SK-N-SH (cell line): ENCODE measurements at regions not wholly inside any gene's neighbourhood (a gene's known extent, or its start where the extent isn't known, plus 50 kb on each side); places are given as distances from the start of the nearest gene placed in this dataset.

Experiments used
- CTCF ChIA-PET: fragments of 300-600, 350-600 bp; formaldehyde crosslinking; extraction: SDS; loops from one replicate; lab custom pipeline; 2021; lab: Yijun Ruan, JAX
- POLR2A ChIA-PET: fragments of 350-600 bp; sonication (Branson Sonifier 250); formaldehyde crosslinking; extraction: SDS; loops from one replicate; lab custom pipeline; 2020; ENCODE audit warnings: antibody characterized with exemption, inconsistent platforms; lab: Yijun Ruan, JAX
- DNase-seq: peaks from one replicate; pipeline ENCODE4 v3.0.0; 2012
- H2AFZ ChIP-seq: fragments of 200-600 bp; sonication (generic); 2 replicates; pipeline ENCODE4 v1.8.1; 2016; ENCODE audit warnings: antibody characterized with exemption, mild to moderate bottlenecking, low read depth
- H3F3A ChIP-seq: fragments of 200-600 bp; sonication (generic); replicated peaks from 2 replicates; pipeline ENCODE3; 2016; ENCODE audit warnings: antibody characterized with exemption, mild to moderate bottlenecking; ENCODE audit not compliant: insufficient read depth
- H3K27ac ChIP-seq, 2 experiments: fragments of 200-500 bp in 1 of 2; fragments of 200-600 bp in 1 of 2; sonication (Bioruptor generic) in 1 of 2; sonication (generic), shearing (Covaris generic) in 1 of 2; 2 replicates each; pipeline versions ENCODE4 v1.5.1 to v1.6.1; 2014 to 2016; ENCODE audit warnings: low read depth in 2 of 2, inconsistent platforms in 1 of 2, low read length in 1 of 2, mild to moderate bottlenecking in 1 of 2, mixed read lengths in 1 of 2
- H3K27me3 ChIP-seq: fragments of 200-600 bp; sonication (generic), shearing (Covaris generic); 2 replicates; pipeline ENCODE4 v1.6.1; 2016; ENCODE audit warnings: mixed run types; ENCODE audit not compliant: insufficient read depth
- H3K36me3 ChIP-seq, 2 experiments: fragments of 200-500 bp in 1 of 2; fragments of 200-600 bp in 1 of 2; sonication (Bioruptor generic) in 1 of 2; sonication (generic) in 1 of 2; replicated peaks in 1 of 2; 2 replicates each; pipeline versions ENCODE3 to v1.5.1; 2014 to 2016; ENCODE audit warnings: low read length in 1 of 2, mild to moderate bottlenecking in 1 of 2; ENCODE audit not compliant: insufficient read depth in 2 of 2, control insufficient read depth in 1 of 2
- H3K4me1 ChIP-seq, 2 experiments: fragments of 200-500 bp in 1 of 2; fragments of 200-600 bp in 1 of 2; sonication (Bioruptor generic) in 1 of 2; sonication (generic), shearing (Covaris generic) in 1 of 2; 2 replicates each; pipeline versions ENCODE4 v1.5.1 to v1.6.1; 2014 to 2016; ENCODE audit warnings: low read depth in 1 of 2, low read length in 1 of 2, mixed run types in 1 of 2; ENCODE audit not compliant: insufficient read depth in 2 of 2, control insufficient read depth in 1 of 2
- H3K4me2 ChIP-seq: fragments of 200-600 bp; sonication (generic), shearing (Covaris generic); 2 replicates; pipeline ENCODE4 v1.6.1; 2017; ENCODE audit warnings: mixed run types
- H3K4me3 ChIP-seq, 2 experiments: fragments of 200-500 bp in 1 of 2; fragments of 200-600 bp in 1 of 2; sonication (Bioruptor generic) in 1 of 2; sonication (generic), shearing (Covaris generic) in 1 of 2; 2 replicates each; pipeline versions ENCODE4 v1.5.1 to v1.8.1; 2014 to 2016; ENCODE audit warnings: low read depth in 2 of 2, inconsistent platforms in 1 of 2, low read length in 1 of 2, mild to moderate bottlenecking in 1 of 2, mixed read lengths in 1 of 2, moderate library complexity in 1 of 2
- H3K79me2 ChIP-seq: fragments of 200-600 bp; sonication (generic); 2 replicates; pipeline ENCODE4 v1.8.1; 2017; ENCODE audit warnings: mild to moderate bottlenecking; ENCODE audit not compliant: insufficient read depth
- H3K9ac ChIP-seq: fragments of 200-600 bp; sonication (generic); 2 replicates; pipeline ENCODE4 v1.6.1; 2017; ENCODE audit warnings: mixed run types
- H3K9me2 ChIP-seq: fragments of 200-600 bp; sonication (generic); 2 replicates; pipeline ENCODE4 v1.6.1; 2017; ENCODE audit warnings: mixed run types
- H3K9me3 ChIP-seq: fragments of 200-600 bp; sonication (generic); 2 replicates; pipeline ENCODE4 v1.6.1; 2017; ENCODE audit warnings: mixed run types, mild to moderate bottlenecking, moderate library complexity
- H4K20me1 ChIP-seq: fragments of 200-600 bp; sonication (generic); 2 replicates; pipeline ENCODE4 v1.6.1; 2017; ENCODE audit warnings: mild to moderate bottlenecking, mixed run types; ENCODE audit not compliant: insufficient read depth
- CHD2 ChIP-seq: fragments of 150-350 bp; IDR thresholded peaks from 2 replicates; pipeline ENCODE4 v1.6.1; 2018; ENCODE audit warnings: low read length; ENCODE audit not compliant: partially characterized antibody
- ELF1 ChIP-seq: IDR thresholded peaks from 2 replicates; pipeline ENCODE4 v1.4.0; 2012
- EP300 ChIP-seq, 2 experiments: IDR thresholded peaks; 2 replicates each; pipeline versions ENCODE4 v1.4.0 to v1.6.1; 2012; ENCODE audit warnings: borderline replicate concordance in 1 of 2, low read depth in 1 of 2, low read length in 1 of 2
- EZH2phosphoT487 ChIP-seq: fragments of 200-600 bp; sonication (generic); IDR thresholded peaks from 2 replicates; pipeline ENCODE4 v1.6.1; 2017; ENCODE audit warnings: low read depth, mixed run types, mild to moderate bottlenecking, antibody characterized with exemption, moderate library complexity, borderline replicate concordance
- FOXJ3 ChIP-seq: sonication (generic); formaldehyde crosslinking; IDR thresholded peaks from 2 replicates; pipeline ENCODE4 v1.5.1; 2020; ENCODE audit warnings: mild to moderate bottlenecking, missing genetic modification reagents
- GABPA ChIP-seq: IDR thresholded peaks from 2 replicates; pipeline ENCODE4 v1.4.0; 2012; ENCODE audit warnings: low read depth, mild to moderate bottlenecking
- GATA2 ChIP-seq: sonication (generic); formaldehyde crosslinking; IDR thresholded peaks from 2 replicates; pipeline ENCODE4 v1.5.0; 2020; ENCODE audit warnings: mild to moderate bottlenecking, missing genetic modification reagents
- MEF2A ChIP-seq: IDR thresholded peaks from 2 replicates; pipeline ENCODE4 v1.4.0; 2012; ENCODE audit warnings: low read depth, borderline replicate concordance
- MXI1 ChIP-seq: IDR thresholded peaks from 2 replicates; pipeline ENCODE4 v1.6.1; 2012; ENCODE audit warnings: mild to moderate bottlenecking, low read depth, low read length, improper control_type of control experiment
- NFIC ChIP-seq: IDR thresholded peaks from 2 replicates; pipeline ENCODE4 v1.4.0; 2012; ENCODE audit warnings: borderline replicate concordance
- NRF1 ChIP-seq: IDR thresholded peaks from 2 replicates; pipeline ENCODE4 v1.6.1; 2012; ENCODE audit warnings: low read depth, mild to moderate bottlenecking, low read length
- RCOR1 ChIP-seq: fragments of 150-350 bp; IDR thresholded peaks from 2 replicates; pipeline ENCODE4 v1.6.1; 2017; ENCODE audit warnings: antibody characterized with exemption, low read length
- RFX5 ChIP-seq: IDR thresholded peaks from 2 replicates; pipeline ENCODE4 v1.6.1; 2012; ENCODE audit warnings: mild to moderate bottlenecking, improper control_type of control experiment, low read length
- SIN3A ChIP-seq: IDR thresholded peaks from 2 replicates; pipeline ENCODE4 v1.6.1; 2012; ENCODE audit warnings: low read depth, mild to moderate bottlenecking, low read length, moderate library complexity, borderline replicate concordance
- TAF1 ChIP-seq: IDR thresholded peaks from 2 replicates; pipeline ENCODE4 v1.6.1; 2012; ENCODE audit warnings: low read depth, mild to moderate bottlenecking, low read length, moderate library complexity, borderline replicate concordance
- TCF12 ChIP-seq: IDR thresholded peaks from 2 replicates; pipeline ENCODE4 v1.4.0; 2012
- TEAD4 ChIP-seq: IDR thresholded peaks from 2 replicates; pipeline ENCODE4 v1.4.0; 2012; ENCODE audit warnings: mild to moderate bottlenecking, borderline replicate concordance; ENCODE audit not compliant: insufficient read depth
- YY1 ChIP-seq: IDR thresholded peaks from 2 replicates; pipeline ENCODE4 v1.4.0; 2012; ENCODE audit warnings: low read depth, mild to moderate bottlenecking
- ZBTB33 ChIP-seq: IDR thresholded peaks from 2 replicates; pipeline ENCODE4 v1.4.0; 2012; ENCODE audit warnings: low read depth, borderline replicate concordance
- WGBS: methylation state at CpG from one replicate; pipeline ENCODE4 v1.1.6; 2017; ENCODE audit warnings: low lambda C conversion rate; 5-methylcytosine and 5-hydroxymethylcytosine counted together
- TF ChIP-seq, protein P1 (sequence below): IDR thresholded peaks from 2 replicates; pipeline ENCODE4; 2012

DNA sequence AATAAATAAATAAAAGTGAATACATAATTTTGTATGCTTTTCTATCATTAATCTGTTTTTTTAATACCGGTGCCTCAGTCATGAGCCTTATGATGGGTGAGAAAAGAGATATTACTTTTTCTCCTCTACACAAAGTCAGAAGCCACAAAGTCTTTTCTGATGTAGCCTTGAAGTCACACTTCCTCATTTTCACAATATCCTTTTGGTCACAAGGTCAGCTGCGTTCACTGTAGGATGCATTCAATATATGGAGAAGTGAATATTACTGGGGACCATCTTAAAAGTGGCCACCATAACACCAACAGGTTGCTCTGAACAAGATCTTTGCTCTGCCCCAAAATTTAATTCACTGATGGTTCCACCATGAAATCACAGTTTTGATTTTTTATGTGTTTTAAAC lies 83.3 kb upstream of the TNR start:
- Histone ChIP-seq H3K4me2 (no peak overlapping the region), H3K36me3 (no peaks in the 10 kb centered on the region), H2AFZ (no peak overlapping the region), H3K27ac (no peak overlapping the region), H3K9me2 (no peaks in the 10 kb centered on the region), H3K4me3 (no peak overlapping the region), H3F3A (no peaks in the 10 kb centered on the region), H3K9me3 (no peaks in the 10 kb centered on the region), H3K27me3 (no peaks in the 10 kb centered on the region), H3K79me2 (no peaks in the 10 kb centered on the region), H3K9ac (no peak overlapping the region), H4K20me1 (no peaks in the 10 kb centered on the region), H3K4me1 (no peaks in the 10 kb centered on the region; a peak in 1 of 4 replicates)
- CTCF ChIA-PET = no interaction called here
- DNase-seq = no peak
- TF ChIP-seq NRF1 = no peak
- TF ChIP-seq MEF2A = no peak
- no peak for TF ChIP-seq TAF1
- no peak for TF ChIP-seq ELF1
- no peak for TF ChIP-seq GABPA
- TF ChIP-seq ZBTB33 = no peak
- TF ChIP-seq YY1 = no peak
- no peak for TF ChIP-seq TEAD4
- TF ChIP-seq TCF12 = no peak
- no peak for TF ChIP-seq MXI1
- no peak for TF ChIP-seq GATA2 (CRISPR knock-in tag)
- no peak for TF ChIP-seq CHD2
- no peak for TF ChIP-seq EZH2phosphoT487
- no peak for TF ChIP-seq FOXJ3 (CRISPR knock-in tag)
- TF ChIP-seq RCOR1 = no peak
- TF ChIP-seq RFX5 = no peak
- TF ChIP-seq EP300 (IDR thresholded peaks at IDR 0.05; ENCODE audit: borderline replicate concordance in 1 of 2, low read depth in 1 of 2, low read length in 1 of 2) = no peak
- TF ChIP-seq, protein P1, sequence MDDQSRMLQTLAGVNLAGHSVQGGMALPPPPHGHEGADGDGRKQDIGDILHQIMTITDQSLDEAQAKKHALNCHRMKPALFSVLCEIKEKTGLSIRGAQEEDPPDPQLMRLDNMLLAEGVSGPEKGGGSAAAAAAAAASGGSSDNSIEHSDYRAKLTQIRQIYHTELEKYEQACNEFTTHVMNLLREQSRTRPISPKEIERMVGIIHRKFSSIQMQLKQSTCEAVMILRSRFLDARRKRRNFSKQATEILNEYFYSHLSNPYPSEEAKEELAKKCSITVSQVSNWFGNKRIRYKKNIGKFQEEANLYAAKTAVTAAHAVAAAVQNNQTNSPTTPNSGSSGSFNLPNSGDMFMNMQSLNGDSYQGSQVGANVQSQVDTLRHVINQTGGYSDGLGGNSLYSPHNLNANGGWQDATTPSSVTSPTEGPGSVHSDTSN = no peak
- TF ChIP-seq NFIC = no peak
- TF ChIP-seq SIN3A = no peak
- POLR2A ChIA-PET = no interaction called here
- 57% methylated on average over 2 of the region's 2 CpGs for WGBS
